HG03108 (cell line): ENCODE measurements at regions not wholly inside any gene's neighbourhood (a gene's known extent, or its start where the extent isn't known, plus 50 kb on each side); places are given as distances from the start of the nearest gene placed in this dataset.

ENCODE experiments used
- ATAC-seq: cut with Tn5 transposase; IDR thresholded peaks from one replicate; pipeline ENCODE4 v1.9.1; 2021; ENCODE audit warnings: moderate library complexity; ENCODE audit not compliant: unreplicated experiment

DNA sequence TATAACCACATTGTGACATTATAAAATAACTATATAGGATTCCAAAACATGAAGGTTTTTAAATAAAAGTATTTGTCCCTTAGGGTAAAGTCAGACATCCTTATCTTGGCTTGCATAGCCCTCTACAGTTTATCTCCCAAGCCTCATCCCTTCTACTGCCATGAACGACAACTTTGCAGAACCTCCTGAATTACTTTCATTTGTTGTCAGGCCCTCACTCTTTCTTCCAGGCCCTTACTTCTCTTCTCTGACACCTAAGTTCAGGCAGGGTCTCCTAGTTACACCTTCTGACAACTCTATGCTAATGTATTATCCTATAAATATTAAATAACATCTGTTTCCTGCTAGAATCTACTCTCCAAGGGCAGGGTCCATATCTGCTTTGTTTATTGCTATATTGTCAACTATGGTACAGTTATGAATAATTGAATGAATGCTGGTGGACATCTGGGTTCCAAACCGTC lies 115.7 kb upstream of the MDM1 start:
- no peak for ATAC-seq

DNA sequence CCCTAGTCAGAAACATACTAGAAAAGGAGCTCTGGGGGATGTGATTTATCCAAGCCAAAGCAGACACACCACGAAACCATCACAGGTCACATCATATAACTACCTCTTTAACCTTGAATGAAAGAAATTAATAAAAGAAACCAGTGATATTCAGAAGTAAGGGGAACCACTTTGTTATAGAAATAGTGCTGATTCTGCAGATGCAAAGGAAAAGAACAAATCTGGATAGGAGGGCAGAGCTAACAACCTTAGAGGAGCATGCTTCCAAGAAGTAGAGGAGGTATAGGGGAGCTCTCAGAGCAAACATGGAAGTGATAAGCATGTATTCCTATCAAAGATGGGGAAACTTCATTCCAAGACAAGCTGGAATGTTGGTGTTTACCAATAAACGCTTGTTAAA lies 117.0 kb upstream of the MDM1 start:
- no peak for ATAC-seq

DNA sequence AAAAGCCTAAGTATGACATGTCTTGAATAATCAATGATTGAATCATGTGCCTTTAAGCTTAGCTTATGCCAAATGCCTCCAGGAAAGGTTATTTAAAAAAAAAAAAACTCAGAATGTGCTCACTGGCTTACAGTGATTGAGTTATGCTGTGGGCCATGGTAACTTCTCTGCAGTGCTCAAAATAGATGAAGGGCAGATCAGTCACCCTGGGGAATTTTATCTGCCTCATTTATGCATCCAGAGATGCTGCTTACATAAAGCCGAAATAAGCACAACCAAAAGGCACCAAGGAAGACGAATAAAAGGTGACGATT lies 118.7 kb upstream of the MDM1 start:
- no peak for ATAC-seq

DNA sequence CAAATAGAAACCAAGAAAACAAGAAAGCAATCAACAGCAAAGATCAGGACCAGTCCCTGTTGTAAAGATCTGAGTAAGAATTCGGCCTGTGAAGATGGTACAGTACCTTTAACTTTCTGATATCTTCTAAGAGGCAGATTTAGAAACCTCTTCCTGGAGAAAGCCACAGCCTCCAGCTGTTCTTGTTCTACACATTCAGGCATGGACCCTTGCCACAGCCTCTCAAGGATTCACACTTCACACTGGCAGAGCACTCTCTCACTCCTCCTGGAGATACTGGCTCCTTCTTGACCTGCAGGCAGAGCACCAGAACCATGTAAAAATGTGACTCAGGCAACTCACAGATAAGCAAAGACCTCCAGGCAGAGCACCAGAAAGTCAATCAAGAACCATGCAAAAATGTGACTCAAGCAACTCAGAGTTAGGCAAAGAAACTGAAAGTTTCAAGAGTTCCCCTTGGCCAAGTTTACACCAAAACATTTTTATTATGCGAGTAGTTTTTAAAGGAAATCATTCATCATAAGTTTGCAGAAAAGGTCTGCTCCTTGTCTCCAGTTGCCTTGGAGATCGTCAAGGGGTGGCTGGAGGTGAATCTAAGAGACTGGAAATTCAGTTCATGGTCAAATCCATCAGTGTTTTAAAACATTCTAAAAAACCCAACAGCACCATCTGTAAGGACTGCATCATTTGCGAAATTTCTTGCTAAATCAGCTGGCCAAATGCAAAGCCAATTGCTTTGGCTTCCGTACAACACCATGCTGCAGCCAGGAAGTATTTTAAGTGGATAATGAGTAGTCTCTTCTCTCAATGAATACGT lies 119.3 kb upstream of the MDM1 start:
- peak; percentile 69 for ATAC-seq

DNA sequence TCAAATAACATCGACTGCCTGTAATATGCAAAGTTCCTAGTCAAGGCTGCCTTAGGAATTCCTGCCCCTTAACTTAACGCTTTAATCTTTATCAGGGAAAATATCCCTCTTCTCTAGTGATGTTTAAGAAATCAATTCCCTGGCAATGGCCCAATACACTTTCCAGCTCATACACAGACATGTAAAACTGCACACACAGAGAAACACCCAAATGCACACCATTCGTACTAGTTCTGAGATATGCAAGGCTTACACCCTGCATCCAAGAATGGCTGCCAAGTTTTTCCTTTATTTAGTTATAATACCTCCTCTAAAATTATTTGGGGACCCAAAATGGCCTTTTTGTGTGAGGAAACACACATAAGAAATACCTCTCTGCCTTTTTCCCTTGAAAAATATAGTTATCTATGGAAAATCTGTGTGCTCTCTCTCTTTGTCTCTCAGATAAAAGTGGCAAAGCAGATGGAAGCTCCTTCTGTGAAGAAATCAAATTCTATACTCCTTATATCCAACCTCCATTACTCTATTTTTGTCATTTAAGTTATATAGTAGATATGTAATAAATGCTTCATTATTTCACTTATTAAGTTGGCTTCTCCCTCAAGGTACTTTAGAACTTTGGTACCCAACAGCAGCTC lies 120.0 kb upstream of the MDM1 start:
- ATAC-seq: no peak

DNA sequence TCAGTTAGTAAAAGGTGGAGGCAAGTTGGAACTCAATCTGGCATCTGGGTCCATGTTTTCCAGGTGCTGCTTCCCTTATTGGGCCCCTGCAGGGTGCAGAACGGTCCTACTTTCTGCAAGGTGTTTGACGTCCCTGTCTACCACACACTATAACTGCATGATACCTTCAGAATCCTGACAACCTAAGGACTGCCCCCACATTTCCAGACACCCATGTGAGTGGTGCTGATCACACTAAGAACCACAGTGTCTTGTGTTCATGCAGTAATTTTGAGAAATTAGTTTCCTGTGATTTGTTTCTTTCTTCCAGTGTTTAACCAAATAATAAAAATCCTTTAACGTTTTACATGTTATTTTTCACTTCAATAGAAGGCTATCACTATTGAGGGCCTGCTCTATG lies 121.1 kb upstream of the MDM1 start:
- no peak for ATAC-seq

DNA sequence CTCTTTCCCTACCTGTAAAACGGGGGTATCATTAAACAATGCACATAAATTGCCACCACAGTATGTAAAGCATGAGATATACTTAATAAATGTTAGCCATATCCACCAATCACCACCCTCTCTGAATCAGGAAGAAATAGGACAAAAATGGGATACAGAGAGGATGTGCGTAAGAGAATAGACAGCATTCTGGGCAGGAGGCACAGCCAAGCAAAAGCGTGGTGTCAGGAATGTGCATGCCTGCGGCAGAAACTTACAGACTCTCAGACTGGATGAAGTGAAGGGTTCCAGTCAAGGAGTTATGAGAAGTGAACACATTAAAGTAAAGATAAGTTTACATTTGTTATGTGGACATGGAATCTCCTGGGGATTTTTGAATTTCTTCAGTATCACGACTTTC lies 121.7 kb upstream of the MDM1 start:
- ATAC-seq: no peak

DNA sequence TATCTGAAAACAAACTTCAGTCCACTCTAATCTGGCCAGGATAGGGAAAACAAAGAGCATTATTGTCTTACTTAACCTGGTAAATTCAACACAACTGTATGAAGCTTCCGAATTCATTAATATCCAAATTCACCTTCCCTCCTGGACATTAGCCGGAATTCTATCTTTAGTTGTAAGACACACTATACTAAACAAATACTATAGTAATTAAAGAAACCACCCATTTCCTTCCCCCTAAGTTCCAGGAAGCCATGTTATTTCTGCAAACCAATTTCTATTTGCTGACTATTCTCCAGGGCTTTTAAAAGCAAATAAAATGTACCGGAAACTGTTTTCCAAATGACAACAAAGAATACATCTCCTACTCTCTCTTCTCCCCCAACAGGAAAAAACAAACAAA lies 122.7 kb upstream of the MDM1 start:
- no peak for ATAC-seq

DNA sequence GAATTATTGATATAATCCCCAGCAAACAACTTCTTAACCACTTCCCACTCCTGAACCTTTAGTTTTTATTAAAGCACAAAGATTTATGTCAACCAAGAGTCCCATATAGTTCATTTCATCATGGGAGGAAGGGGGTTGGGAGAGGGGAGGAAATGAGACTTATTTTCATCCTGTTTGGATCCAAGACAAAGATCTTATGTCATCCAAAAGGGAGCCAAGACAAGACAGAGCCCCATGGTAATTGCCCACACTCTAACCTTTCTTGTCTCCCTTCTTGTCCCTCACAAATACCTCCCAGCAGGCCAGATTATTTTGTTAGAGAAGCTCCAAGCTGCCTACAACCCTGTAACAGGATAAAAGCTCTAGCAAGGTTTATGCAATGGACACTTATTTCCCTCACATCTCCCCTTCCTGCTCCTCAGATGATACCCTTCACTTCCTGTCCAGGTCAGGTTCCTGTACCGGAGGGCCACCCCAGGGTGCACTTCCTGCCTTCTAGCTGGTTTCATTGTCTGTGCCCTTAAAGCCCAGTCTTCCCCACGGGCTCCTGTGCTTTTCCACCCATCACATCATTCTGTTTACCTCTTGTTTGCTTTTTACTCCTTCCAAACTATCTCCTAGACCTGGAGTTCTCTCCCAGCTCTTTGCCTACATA lies 123.7 kb upstream of the MDM1 start:
- no peak for ATAC-seq

DNA sequence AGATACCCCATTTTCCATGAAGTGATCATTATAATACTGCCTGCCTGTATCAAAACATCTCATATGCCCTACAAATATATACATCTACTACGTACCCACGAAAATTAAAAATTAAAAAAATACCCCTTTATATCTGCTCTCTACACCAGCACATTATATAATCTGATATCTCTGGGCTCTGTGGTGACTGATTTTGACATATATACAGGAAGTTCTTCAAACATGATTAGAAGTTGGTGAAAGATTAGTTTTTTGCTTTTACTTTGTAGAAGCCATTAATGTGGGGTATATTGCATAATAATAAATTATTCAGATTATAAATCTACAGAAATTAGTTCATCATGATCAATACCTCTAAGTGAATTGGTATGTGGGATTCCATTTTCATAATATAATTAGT lies 126.7 kb upstream of the MDM1 start:
- no peak for ATAC-seq

DNA sequence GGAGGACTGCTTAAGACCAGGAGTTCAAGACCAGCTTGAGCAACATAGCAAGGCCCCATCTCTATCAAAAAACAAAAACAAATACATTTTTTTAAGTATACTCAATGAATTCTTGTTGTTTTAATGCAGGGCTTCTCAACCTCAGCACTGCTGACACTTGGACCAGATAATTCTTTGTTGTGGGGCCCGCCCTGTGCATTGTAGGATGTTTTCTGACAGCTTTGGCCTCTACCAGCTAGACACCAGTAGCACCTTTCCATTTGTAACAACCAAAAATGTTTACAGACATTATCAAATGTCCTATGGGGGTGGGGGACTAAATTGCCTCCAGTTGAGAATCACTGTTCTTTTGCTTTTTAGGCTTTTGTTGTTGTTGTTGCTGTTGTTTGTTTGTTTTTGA lies 128.1 kb upstream of the MDM1 start:
- no peak for ATAC-seq

DNA sequence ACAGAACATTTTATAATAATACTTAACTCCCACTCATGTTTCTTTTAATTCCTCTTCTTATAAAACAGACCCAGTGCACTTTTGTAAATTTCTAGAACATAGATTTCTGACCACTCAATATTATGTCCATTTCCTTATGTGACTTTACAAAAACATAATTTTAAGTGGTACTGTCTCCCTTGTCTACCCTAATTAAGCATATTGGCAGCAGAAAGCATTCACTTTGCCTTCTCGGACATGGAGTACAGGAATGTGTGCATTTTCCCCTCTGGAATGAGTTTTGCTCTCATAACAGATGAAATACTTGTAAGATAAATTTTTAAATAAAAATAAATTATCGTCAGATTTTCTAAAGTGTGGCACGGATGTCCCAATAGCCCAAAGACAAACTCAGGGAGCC lies 129.5 kb upstream of the MDM1 start:
- ATAC-seq: no peak

DNA sequence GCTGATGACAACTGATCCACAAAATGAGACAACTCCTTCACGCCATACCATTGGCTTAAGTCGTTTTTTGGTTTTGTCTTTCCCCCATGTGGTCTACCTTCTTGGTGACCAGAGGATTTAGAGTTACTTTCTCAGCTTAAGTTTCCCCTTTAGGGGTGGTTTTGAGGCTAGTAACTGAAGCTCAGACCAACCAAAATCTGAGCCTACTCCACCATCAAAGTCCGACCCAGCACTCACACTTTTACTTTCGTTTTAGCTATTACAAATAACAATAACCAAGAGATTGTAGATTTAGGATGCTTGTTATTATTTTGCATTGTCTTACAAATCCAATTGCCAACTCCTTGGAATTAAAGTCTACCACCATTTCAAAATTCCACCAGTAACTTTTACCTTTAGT lies 130.6 kb upstream of the MDM1 start:
- no peak for ATAC-seq

DNA sequence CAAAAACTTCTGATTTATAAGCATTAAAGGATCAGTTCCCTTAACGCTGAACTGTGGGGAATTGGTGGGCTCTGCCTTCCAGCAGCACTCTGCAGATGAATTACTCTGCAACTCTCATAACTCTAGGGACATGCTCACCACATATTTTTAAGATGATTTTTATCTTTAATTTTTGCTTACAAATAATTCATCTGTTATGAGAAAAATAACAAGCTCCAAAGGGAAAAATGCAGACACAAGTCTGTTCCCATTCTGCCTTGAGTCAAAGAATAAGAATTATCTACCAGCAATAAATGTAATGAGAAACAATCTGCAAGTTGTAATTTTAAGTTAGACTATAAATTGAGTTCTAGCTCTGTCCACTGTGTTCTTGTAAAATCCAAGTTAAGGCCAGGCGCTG lies 133.1 kb upstream of the MDM1 start:
- ATAC-seq: no peak

DNA sequence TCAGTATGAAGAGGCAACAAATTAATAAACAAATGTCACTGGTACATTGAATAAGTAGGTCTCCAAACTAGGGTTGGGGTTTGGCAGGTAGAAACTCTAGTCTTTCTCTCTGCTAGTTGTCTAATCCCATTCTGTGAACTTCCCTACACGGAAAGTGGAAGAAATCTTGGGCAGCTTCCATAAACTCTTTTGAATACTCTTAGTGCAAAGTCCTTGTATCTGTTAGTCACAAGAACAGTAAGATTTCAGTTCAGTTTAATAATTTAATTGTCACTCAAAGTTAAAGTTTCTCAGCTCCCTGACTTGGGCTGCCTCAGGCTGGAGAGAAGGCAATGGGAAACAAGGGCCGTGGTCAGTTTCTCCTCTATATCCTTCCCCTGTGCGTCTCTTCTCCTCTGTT lies 135.4 kb upstream of the MDM1 start:
- ATAC-seq: no peak

DNA sequence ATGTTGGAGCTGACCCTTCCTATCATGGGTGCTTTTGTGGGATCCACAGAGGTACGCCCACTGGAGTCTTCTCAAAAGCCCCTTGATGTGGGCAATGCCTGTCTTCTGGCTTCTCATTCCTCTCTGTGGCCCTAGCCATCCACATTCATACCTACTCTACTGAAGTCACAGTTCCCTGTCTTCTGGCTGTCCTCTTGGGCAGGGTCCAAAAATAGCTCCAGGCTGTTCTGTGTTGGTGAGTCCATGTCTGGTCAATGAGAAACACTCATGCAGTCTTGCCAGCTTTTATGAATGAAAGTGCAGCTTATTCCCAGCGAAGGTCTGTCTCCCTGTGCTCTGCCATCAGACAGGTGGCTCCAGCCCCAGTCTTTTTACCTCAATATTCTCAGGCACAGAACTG lies 135.9 kb upstream of the MDM1 start:
- no peak for ATAC-seq

DNA sequence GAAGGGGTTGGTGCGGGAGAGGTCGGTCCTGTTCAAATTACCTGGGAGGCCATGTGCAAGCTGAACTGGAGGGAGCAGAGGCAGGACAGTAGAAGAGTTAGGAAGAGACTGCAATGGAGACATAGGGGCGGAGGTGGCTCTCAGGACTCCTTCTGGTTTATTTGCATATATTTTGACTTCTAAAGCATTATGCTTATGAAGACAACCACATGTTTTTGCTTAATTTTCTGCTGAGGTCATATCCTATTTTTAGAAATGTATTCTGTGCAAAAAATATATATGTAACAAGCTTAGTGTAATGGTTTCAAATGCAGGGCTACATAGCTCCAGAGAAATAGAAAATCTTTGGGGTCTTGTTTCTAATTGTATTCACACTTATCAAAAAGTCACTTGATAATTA lies 137.0 kb upstream of the MDM1 start:
- ATAC-seq: no peak

DNA sequence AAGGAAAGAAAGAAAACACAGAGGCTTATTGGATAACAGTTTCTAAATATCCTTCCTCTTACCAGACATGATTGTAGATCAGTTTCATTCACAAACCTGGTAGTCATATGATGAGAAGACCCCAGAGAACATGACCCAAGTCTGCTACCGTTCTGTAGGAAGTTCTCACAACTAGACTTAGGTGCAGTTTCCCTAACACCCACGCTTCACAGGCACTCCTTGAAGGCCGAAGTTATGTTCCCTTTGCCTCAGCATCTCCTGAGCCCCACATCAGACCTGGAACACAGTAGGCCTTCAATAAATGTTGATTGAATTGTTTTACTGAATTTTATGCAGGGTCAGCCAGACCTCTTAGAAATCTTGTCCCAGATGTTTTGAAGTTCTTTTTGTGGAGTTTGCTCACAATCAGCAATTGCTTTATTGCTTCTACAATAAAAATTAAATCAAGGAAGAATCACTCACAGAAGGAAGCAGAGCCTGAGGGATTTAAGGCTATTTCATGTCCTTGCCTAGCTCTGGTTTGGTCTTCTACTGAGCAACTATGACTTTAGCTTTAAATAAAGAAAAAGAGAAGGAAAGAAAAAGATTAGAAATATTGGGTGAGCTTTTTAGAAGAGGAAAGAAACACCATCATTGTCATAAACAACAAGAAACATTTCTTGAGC lies 138.6 kb upstream of the MDM1 start:
- no peak for ATAC-seq

DNA sequence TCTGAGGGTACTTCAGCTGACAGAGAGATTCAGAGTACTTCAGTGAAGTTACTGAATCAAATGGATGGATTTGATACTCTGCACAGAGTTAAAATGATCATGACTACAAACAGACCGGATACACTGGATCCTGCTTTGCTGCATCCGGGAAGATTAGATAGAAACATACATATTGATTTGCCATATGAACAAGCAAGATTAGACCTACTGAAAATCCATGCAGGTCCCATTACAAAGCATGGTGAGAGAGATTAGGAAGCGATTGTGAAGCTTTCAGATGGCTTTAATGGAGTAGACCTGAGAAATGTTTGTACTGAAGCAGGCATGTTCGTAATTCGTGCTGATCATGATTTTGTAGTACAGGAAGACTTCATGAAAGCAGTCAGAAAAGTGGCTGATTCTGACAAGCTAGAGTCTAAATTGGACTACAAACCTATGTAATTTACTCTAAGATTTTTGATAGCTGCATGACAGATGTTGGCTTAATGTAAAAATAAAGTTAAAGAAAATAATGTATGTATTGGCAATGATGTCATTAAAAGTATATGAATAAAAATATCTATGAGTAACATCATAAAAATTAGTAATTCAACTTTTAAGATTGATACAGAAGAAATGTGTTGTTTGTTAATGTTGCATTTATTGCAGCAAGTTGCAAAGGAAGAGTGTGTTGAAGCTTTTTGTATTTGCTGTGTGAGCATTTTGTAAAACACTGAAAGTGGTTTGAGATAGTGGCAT lies 136.1 kb upstream of the RAP1B start:
- ATAC-seq: no peak

DNA sequence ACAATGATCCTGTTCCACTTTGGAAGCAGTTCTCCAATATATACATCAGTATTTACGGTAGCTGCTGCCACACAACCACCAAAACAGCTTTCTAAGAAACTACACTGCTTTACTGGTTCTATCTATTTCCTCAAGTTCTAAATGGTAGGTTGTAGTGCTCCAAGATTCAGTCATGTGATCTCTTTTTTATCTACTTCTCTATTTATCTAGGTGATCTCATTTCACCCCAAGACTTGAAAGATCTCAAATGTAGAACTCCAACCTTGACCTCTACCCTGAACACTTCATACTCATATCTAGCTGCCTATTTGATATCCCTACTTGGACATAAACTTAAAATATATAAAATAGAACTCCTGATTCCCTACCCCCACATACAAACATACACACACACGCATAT lies 133.9 kb upstream of the RAP1B start:
- ATAC-seq: no peak

DNA sequence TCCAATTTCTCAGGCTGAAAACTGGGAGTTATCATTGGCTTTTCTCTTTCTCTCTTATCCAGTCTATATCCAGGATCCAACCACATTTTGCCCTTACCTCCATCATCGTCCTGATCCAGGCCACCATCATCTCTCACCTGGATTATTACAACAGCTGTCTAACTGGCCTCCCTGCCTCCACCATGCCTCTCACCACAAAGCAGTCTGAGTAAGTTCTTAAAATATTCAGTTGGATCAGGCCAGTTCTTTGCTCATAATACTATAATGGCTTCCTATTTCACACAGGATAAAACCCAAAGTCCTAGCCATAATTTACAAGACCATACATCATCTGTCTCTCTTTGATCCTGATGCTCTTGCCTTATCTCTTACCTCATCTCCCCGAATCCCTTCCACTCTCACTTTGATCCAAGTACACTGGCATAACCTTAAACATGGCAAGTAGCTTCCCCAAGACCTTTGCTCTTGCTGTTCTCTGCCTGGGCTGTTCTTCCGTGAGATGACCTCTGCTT lies 133.4 kb upstream of the RAP1B start:
- no peak for ATAC-seq
